Panc1 (cell line): ENCODE measurements at regions not wholly inside any gene's neighbourhood (a gene's known extent, or its start where the extent isn't known, plus 50 kb on each side); places are given as distances from the start of the nearest gene placed in this dataset.
"Not testable (repeated sequence)": the region's sequence is repeated elsewhere in the genome, so short reads cannot be mapped to it uniquely, and the experiment has no call there.

Source experiments
- ATAC-seq: fragments of 200-7000 bp; cut with Tn5 transposase; 2 replicates; pipeline ENCODE4 v1.9.1; 2020; ENCODE audit warnings: mild to moderate bottlenecking, moderate library complexity
- BruUV-seq: library from RNA; stranded (reverse); fragments of 400-500 nt; replicated peaks from 2 replicates; lab custom pipeline; 2021; lab: Mats Ljungman, UMichigan
- CTCF ChIA-PET: fragments of 300-600 bp; sonication (Branson Sonifier 250); formaldehyde crosslinking; loops from one replicate; lab custom pipeline; 2022; ENCODE audit warnings: antibody characterized with exemption; lab: Charles Lee
- POLR2A ChIA-PET: fragments of 300-600 bp; sonication (Branson Sonifier 250); formaldehyde crosslinking; loops from one replicate; lab custom pipeline; 2022; ENCODE audit warnings: antibody characterized with exemption; lab: Charles Lee
- DNase-seq: peaks from one replicate; pipeline ENCODE4 v3.0.0-alpha.2; 2010; ENCODE audit warnings: low read depth, low spot score
- H3K27ac ChIP-seq: 2 replicates; pipeline ENCODE4 v1.5.1; 2011; ENCODE audit warnings: mild to moderate bottlenecking, low read length, inconsistent platforms
- H3K27me3 ChIP-seq: fragments of 200-500 bp; sonication (Bioruptor generic); 2 replicates; pipeline ENCODE4 v1.6.0; 2014; ENCODE audit warnings: low read length, inconsistent platforms; ENCODE audit not compliant: control insufficient read depth, insufficient read depth
- H3K36me3 ChIP-seq: fragments of 200-500 bp; sonication (Bioruptor generic); 2 replicates; pipeline ENCODE4 v1.5.1; 2014; ENCODE audit warnings: inconsistent platforms, mild to moderate bottlenecking, low read length, moderate library complexity; ENCODE audit not compliant: control insufficient read depth, insufficient read depth
- H3K4me1 ChIP-seq: 2 replicates; pipeline ENCODE4 v1.5.1; 2011; ENCODE audit warnings: inconsistent platforms, mild to moderate bottlenecking, low read length, moderate library complexity; ENCODE audit not compliant: control insufficient read depth, insufficient read depth
- H3K4me3 ChIP-seq, 2 experiments: 2 replicates each; pipeline ENCODE4 v1.5.1; 2011 to 2012; ENCODE audit warnings: low read depth in 2 of 2, low read length in 2 of 2, mild to moderate bottlenecking in 2 of 2, inconsistent platforms in 1 of 2, moderate library complexity in 1 of 2
- H3K9me3 ChIP-seq: fragments of 200-500 bp; sonication (Bioruptor generic); 2 replicates; pipeline ENCODE4 v1.5.1; 2014; ENCODE audit warnings: low read depth, mild to moderate bottlenecking, inconsistent platforms, low read length, moderate library complexity; ENCODE audit not compliant: control insufficient read depth, insufficient read depth
- CTCF ChIP-seq: fragments of 450-650 bp; IDR thresholded peaks from 2 replicates; pipeline ENCODE4 v1.5.1; 2017; ENCODE audit warnings: mild to moderate bottlenecking
- POLR2AphosphoS5 ChIP-seq: IDR thresholded peaks from 2 replicates; pipeline ENCODE4 v1.6.1; 2012; ENCODE audit warnings: mild to moderate bottlenecking, low read depth, low read length, moderate library complexity
- REST ChIP-seq, 2 experiments: IDR thresholded peaks; 2 replicates each; pipeline ENCODE4 v1.6.1; 2011 to 2012; ENCODE audit warnings: low read depth in 2 of 2, control low read depth in 1 of 2, low read length in 1 of 2, mild to moderate bottlenecking in 1 of 2, moderate library complexity in 1 of 2; ENCODE audit not compliant: insufficient read depth in 1 of 2
- SIN3A ChIP-seq: IDR thresholded peaks from 2 replicates; pipeline ENCODE4 v1.6.1; 2012; ENCODE audit warnings: low read depth, mild to moderate bottlenecking, low read length, moderate library complexity, borderline replicate concordance; ENCODE audit not compliant: insufficient read depth
- TCF7L2 ChIP-seq: IDR thresholded peaks from 2 replicates; pipeline ENCODE4 v1.6.1; 2011; ENCODE audit warnings: mild to moderate bottlenecking, low read depth, low read length, inconsistent platforms
- in situ Hi-C: cut with HindIII; loops from 2 replicates; pipeline ENCODE4 v1.10.0; 2016; ENCODE audit warnings: low sequenced_read_pairs, low pct_unique_long_range_greater_than_20kb
- intact Hi-C: fragments of 100-400 bp; cut with micrococcal nuclease; formaldehyde crosslinking; loops from one replicate; pipeline ENCODE4 v1.10.0; 2022; ENCODE audit not compliant: unreplicated experiment

- no TSS peak for BruUV-seq
- H3K9me3 ChIP-seq = no peaks in the 10 kb centered on the region
- in situ Hi-C loops = no loop called here
- no peak overlapping the region for H3K4me3 ChIP-seq
- H3K4me1 ChIP-seq = no peaks in the 10 kb centered on the region
- DNase-seq = no peak
- intact Hi-C loops = no loop called here
- H3K27me3 ChIP-seq = peaks cover 5% of the 10 kb centered on the region; the same call in 1 of the 2 replicates
- ATAC-seq = no peak
- H3K27ac ChIP-seq = no peak overlapping the region
- ChIA-PET POLR2A (no interaction called here), CTCF (no interaction called here)
- TF ChIP-seq CTCF (no peak), SIN3A (no peak), POLR2AphosphoS5 (no peak), TCF7L2 (no peak), REST (IDR thresholded peaks at IDR 0.05; ENCODE audit: insufficient read depth in 1 of 2, low read depth in 2 of 2, low read length in 1 of 2) (no peak)
- no peaks in the 10 kb centered on the region for H3K36me3 ChIP-seq
Observed at GRCh38 chr10:46175831-46176230, 111.0 kb upstream of the ANTXRL start.

- POLR2A ChIA-PET, ATAC-seq, BruUV-seq, DNase-seq, H3K4me1 ChIP-seq, in situ Hi-C loops, CTCF ChIA-PET, H3K4me3 ChIP-seq, H3K9me3 ChIP-seq, H3K27me3 ChIP-seq, H3K36me3 ChIP-seq, intact Hi-C loops, H3K27ac ChIP-seq: not testable (repeated sequence)
Observed at GRCh38 chr10:46187431-46187830, 99.4 kb upstream of the ANTXRL start.

- no peak overlapping the region for H3K4me3 ChIP-seq
- no peaks in the 10 kb centered on the region for H3K36me3 ChIP-seq
- no peak for ATAC-seq
- POLR2A ChIA-PET = no interaction called here
- no peaks in the 10 kb centered on the region for H3K4me1 ChIP-seq
- no TSS peak for BruUV-seq
- intact Hi-C loops (no loop called here), in situ Hi-C loops (no loop called here)
- no peak for TF ChIP-seq TCF7L2
- no peak for TF ChIP-seq CTCF
- no peak for TF ChIP-seq REST (IDR thresholded peaks at IDR 0.05; ENCODE audit: insufficient read depth in 1 of 2, low read depth in 2 of 2, low read length in 1 of 2)
- TF ChIP-seq POLR2AphosphoS5 = no peak
- no peak for TF ChIP-seq SIN3A
- CTCF ChIA-PET = no interaction called here
- H3K27ac ChIP-seq = no peak overlapping the region
- H3K9me3 ChIP-seq = no peaks in the 10 kb centered on the region
- no peak for DNase-seq
- H3K27me3 ChIP-seq = no peaks in the 10 kb centered on the region
Observed at GRCh38 chr10:46197050-46197449, 89.7 kb upstream of the ANTXRL start.
